ENCODE measurements at regions not wholly inside any gene's neighbourhood (a gene's known extent, or its start where the extent isn't known, plus 50 kb on each side); places are given as distances from the start of the nearest gene placed in this dataset.

- Histone ChIP-seq H3K4me1 (no peaks in the 10 kb centered on the region), H3K27me3 (no peaks in the 10 kb centered on the region), H3K9me3 (peaks cover 0 to 5% (median 0%) of the 10 kb centered on the region in 4 donors), H3K27ac (no peak overlapping the region), H3K4me3 (no peak overlapping the region), H3K36me3 (no peaks in the 10 kb centered on the region)
- DNase-seq (no peak), ATAC-seq (ENCODE audit: low FRiP score in 2 of 2) (no peak)
- 66 to 67% methylated on average over 6 of the region's 6 CpGs for WGBS, 2 donors
- TF ChIP-seq POLR2A (IDR thresholded peaks at IDR 0.05) (no peak), POLR2AphosphoS5 (IDR thresholded peaks at IDR 0.05) (no peak), EP300 (IDR thresholded peaks at IDR 0.05) (no peak), CTCF (IDR thresholded peaks at IDR 0.05) (no peak)
Measured at GRCh38 chrX:26590849-26591248, 374.9 kb downstream of the MAGEB5 start.

- ATAC-seq (ENCODE audit: low FRiP score in 2 of 2): no peak
- H3K36me3 ChIP-seq: no peaks in the 10 kb centered on the region
- no peaks in the 10 kb centered on the region for H3K27me3 ChIP-seq
- no peaks in the 10 kb centered on the region for H3K9me3 ChIP-seq
- no peak overlapping the region for H3K27ac ChIP-seq
- TF ChIP-seq EP300 (IDR thresholded peaks at IDR 0.05) (no peak), CTCF (IDR thresholded peaks at IDR 0.05) (no peak), POLR2A (IDR thresholded peaks at IDR 0.05) (no peak), POLR2AphosphoS5 (IDR thresholded peaks at IDR 0.05) (no peak)
- DNase-seq: no peak
- 64% methylated on average over 3 of the region's 3 CpGs; no CpG with 5 or more reads in 1 of the 2 donors for WGBS, 2 donors
- no peaks in the 10 kb centered on the region for H3K4me1 ChIP-seq
- no peak overlapping the region for H3K4me3 ChIP-seq
Measured at GRCh38 chrX:26586570-26586969, 370.6 kb downstream of the MAGEB5 start.

GRCh38 chrX:26581091-26581490 lies 365.1 kb downstream of the MAGEB5 start:
- Histone ChIP-seq H3K9me3 (no peaks in the 10 kb centered on the region), H3K36me3 (no peaks in the 10 kb centered on the region), H3K27me3 (no peaks in the 10 kb centered on the region), H3K27ac (no peak overlapping the region), H3K4me3 (no peak overlapping the region), H3K4me1 (no peaks in the 10 kb centered on the region)
- no peak for TF ChIP-seq CTCF (IDR thresholded peaks at IDR 0.05)
- TF ChIP-seq POLR2A (IDR thresholded peaks at IDR 0.05): no peak
- TF ChIP-seq POLR2AphosphoS5 (IDR thresholded peaks at IDR 0.05): no peak
- no peak for TF ChIP-seq EP300 (IDR thresholded peaks at IDR 0.05)
- DNase-seq (no peak), ATAC-seq (ENCODE audit: low FRiP score in 2 of 2) (no peak)

GRCh38 chrX:26580021-26580420 lies 364.1 kb downstream of the MAGEB5 start:
- DNase-seq (no peak), ATAC-seq (ENCODE audit: low FRiP score in 2 of 2) (no peak)
- TF ChIP-seq CTCF (IDR thresholded peaks at IDR 0.05) (no peak), EP300 (IDR thresholded peaks at IDR 0.05) (no peak), POLR2AphosphoS5 (IDR thresholded peaks at IDR 0.05) (no peak), POLR2A (IDR thresholded peaks at IDR 0.05) (no peak)
- no peaks in the 10 kb centered on the region for H3K27me3 ChIP-seq
- no peak overlapping the region for H3K27ac ChIP-seq
- no peaks in the 10 kb centered on the region for H3K36me3 ChIP-seq
- no peaks in the 10 kb centered on the region for H3K9me3 ChIP-seq
- H3K4me3 ChIP-seq: no peak overlapping the region
- WGBS, 2 donors: 36 to 57% methylated on average over 1 of the region's 1 CpG
- no peaks in the 10 kb centered on the region for H3K4me1 ChIP-seq

GRCh38 chrX:26574234-26574633 lies 358.3 kb downstream of the MAGEB5 start:
- no peaks in the 10 kb centered on the region for H3K9me3 ChIP-seq

More at GRCh38 chrX:26574234-26574633, 358.3 kb downstream of the MAGEB5 start:
- H3K27ac ChIP-seq: no peak overlapping the region
- no peaks in the 10 kb centered on the region for H3K36me3 ChIP-seq
- TF ChIP-seq CTCF (IDR thresholded peaks at IDR 0.05): no peak
- TF ChIP-seq POLR2A (IDR thresholded peaks at IDR 0.05): no peak
- TF ChIP-seq POLR2AphosphoS5 (IDR thresholded peaks at IDR 0.05): no peak
- TF ChIP-seq EP300 (IDR thresholded peaks at IDR 0.05): no peak
- H3K4me3 ChIP-seq: no peak overlapping the region
- DNase-seq (no peak), ATAC-seq (ENCODE audit: low FRiP score in 2 of 2) (no peak)
- no peaks in the 10 kb centered on the region for H3K27me3 ChIP-seq
- H3K4me1 ChIP-seq: no peaks in the 10 kb centered on the region
